GM20000 (cell line): ENCODE measurements at regions not wholly inside any gene's neighbourhood (a gene's known extent, or its start where the extent isn't known, plus 50 kb on each side); places are given as distances from the start of the nearest gene placed in this dataset.

Experiments
- DNase-seq: peaks from one replicate; pipeline ENCODE4 v3.0.0; 2012; ENCODE audit warnings: low spot score
- CTCF ChIP-seq: IDR thresholded peaks from 2 replicates; pipeline ENCODE4 v1.5.1; 2012; ENCODE audit warnings: mild to moderate bottlenecking, control low read depth; ENCODE audit errors: extremely low read depth, missing control alignments

DNA sequence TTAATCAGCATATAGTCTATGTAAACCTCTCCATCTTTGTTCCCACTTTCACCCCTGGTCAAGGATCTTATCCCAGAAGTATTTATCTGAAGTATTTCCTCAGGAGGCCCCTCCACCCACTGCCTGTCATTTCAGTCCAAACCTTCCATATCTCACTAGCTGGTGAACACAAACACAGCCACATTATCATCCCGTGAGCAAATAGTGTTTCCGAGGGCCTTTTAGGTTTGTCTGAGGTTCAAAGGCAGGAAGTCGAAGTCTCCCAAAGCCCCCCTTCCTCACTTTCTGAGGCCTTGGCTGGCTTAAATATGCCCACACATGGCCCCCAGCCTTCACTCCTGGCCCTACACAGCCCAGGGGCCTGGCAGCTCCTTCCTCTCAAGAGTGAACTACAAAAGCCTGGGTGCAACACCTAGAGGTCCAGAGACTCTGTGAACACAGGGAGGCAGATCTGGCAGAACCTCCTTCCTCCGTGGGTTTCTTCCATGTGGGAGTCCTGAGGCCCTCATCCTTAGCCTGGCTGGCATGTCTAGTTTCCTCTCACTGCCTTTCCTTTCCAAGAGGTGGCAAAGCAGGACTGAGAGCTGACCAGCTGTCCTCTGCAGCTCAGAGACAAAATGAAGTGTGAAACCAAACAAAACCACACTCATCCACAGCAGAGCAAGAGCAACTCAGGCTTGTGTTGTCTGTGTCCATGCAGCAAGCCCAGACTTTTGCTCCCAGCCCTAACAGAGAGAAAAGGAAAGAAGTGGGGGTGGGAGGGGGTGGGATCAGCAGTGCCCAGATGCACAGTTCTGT lies 264.2 kb downstream of the SS18 start:
- DNase-seq, result no peak
- no peak for TF ChIP-seq CTCF

DNA sequence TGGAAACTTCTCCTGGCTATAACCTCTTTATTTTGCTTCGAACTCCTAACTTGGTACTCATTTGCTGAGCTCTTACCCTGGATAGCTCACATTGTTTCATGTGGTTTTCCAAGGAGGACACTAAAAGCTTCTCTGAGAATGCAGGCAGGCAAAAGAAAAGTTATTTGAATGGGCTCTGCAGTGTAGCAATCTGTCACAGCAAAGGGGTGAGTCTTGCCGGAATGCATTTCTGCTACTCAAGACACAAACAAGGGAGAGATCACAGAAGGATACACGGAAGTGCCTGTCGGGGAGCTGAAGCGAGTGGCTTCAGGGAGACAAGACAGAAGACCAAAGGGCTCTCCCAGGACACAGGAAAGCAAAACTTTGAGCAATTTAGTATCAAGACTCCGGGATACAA lies 265.4 kb downstream of the SS18 start:
- DNase-seq, result no peak
- no peak for TF ChIP-seq CTCF

GRCh38 chr18:25819746-25820363 lies 270.6 kb downstream of the SS18 start:
- TF ChIP-seq CTCF, result no peak
- DNase-seq, result no peak

DNA sequence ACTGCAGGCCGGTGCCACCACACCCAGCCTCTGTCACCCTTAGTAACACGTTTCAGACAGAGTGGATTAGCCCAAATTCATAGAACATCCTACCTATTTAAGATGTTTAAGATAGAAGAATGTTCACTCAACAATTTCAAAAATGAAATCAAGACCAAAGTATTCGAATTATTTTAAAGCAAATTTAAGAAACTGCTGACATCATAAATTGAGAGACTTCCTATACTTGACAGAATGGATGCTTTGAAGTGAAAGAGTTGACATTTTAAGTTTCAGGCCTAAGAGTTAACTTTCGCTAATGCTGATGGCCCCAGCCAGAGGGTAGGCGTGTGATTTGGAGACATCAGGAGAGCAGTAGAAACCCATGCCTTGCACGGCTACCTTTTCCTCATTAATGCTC lies 271.9 kb downstream of the SS18 start:
- no peak for TF ChIP-seq CTCF
- no peak for DNase-seq

DNA sequence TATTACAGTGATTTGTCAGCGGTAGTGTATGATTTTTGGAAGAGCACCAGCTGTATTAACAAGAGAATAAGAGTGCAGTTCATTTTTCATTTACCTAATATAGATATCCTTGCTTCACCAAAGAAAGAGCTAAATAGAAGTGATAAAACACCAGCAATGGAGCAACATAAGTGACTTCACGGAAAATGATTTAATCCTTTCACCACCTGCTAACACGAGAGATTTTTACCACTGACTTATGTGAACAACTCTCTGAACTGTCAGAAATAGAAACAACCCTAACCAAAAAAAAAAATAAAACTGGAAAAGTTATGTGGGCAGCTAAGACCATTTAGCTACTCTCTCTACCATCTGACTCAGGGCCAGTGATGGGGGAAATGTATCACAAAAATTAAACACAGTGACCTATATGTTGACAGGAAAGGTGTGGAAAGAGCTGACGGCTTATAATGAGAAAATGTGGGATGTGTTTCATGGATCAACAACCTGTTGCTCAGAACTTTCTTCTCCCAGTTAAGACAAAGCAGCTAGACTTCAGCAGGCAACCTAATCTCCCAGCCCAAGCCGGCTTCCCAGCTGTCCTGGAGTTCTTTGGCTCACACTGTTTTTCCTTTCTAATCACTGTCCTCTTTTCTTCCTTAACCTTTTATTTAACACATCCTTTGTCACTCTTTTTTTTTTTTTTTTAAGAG lies 272.7 kb downstream of the SS18 start:
- no peak for DNase-seq
- no peak for TF ChIP-seq CTCF

- DNase-seq, result no peak
- no peak for TF ChIP-seq CTCF
These were observed 274.8 kb downstream of the SS18 start for GRCh38 chr18:25815659-25816058.

GRCh38 chr18:25814841-25815458 lies 275.5 kb downstream of the SS18 start:
- peak; percentile 38 for DNase-seq

More at GRCh38 chr18:25814841-25815458, 275.5 kb downstream of the SS18 start:
- no peak for TF ChIP-seq CTCF
